SU-DHL-6 (cell line): ENCODE measurements at regions not wholly inside any gene's neighbourhood (a gene's known extent, or its start where the extent isn't known, plus 50 kb on each side); places are given as distances from the start of the nearest gene placed in this dataset.

Experiments
- CTCF ChIP-seq: fragments of 200-600 bp; sonication (generic); IDR thresholded peaks from one replicate; pipeline ENCODE4 v1.5.1; 2017; ENCODE audit warnings: antibody characterized with exemption, mild to moderate bottlenecking, low read length, moderate library complexity; ENCODE audit not compliant: insufficient read depth, poor library complexity, severe bottlenecking
- EZH2phosphoT487 ChIP-seq: fragments of 200-600 bp; sonication (generic), shearing (Covaris generic); conservative IDR thresholded peaks from 2 replicates; pipeline ENCODE4 v1.6.1; 2018; ENCODE audit warnings: mild to moderate bottlenecking, antibody characterized with exemption, low read length, moderate library complexity, mixed read lengths

GRCh38 chr17:36740157-36740556 lies 138.8 kb downstream of the MRM1 start:
- TF ChIP-seq CTCF (no peak), EZH2phosphoT487 (no peak)
